ENCODE measurements at regions not wholly inside any gene's neighbourhood (a gene's known extent, or its start where the extent isn't known, plus 50 kb on each side); places are given as distances from the start of the nearest gene placed in this dataset.

DNA sequence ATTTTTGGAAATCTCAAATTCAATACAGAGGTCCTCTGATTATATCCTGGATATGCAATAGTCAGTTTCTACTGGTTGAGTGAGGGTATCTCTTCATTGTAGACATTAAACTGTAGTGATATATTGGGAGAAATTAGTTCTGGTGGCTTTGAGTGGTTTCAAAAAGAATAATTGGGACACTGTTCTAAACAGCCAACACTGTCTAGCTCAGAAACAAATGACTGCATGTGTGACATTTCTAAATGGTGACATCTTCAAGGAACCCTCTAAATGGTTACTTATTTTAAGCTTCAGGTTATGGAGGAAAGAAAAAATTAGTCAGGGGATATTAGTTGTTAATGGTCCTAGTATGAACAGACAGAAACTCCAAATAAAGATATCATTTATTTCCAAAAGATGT, 186.2 kb downstream of the LARP7 start:
- TF ChIP-seq, protein P1, sequence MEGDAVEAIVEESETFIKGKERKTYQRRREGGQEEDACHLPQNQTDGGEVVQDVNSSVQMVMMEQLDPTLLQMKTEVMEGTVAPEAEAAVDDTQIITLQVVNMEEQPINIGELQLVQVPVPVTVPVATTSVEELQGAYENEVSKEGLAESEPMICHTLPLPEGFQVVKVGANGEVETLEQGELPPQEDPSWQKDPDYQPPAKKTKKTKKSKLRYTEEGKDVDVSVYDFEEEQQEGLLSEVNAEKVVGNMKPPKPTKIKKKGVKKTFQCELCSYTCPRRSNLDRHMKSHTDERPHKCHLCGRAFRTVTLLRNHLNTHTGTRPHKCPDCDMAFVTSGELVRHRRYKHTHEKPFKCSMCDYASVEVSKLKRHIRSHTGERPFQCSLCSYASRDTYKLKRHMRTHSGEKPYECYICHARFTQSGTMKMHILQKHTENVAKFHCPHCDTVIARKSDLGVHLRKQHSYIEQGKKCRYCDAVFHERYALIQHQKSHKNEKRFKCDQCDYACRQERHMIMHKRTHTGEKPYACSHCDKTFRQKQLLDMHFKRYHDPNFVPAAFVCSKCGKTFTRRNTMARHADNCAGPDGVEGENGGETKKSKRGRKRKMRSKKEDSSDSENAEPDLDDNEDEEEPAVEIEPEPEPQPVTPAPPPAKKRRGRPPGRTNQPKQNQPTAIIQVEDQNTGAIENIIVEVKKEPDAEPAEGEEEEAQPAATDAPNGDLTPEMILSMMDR (IDR thresholded peaks at IDR 0.05), result no peak
- no peak for TF ChIP-seq POLR2AphosphoS5 (IDR thresholded peaks at IDR 0.05)
